Kidney epithelial cell (primary cell): ENCODE measurements at regions not wholly inside any gene's neighbourhood (a gene's known extent, or its start where the extent isn't known, plus 50 kb on each side); places are given as distances from the start of the nearest gene placed in this dataset.
A peak's percentile ranks its signal among the peaks of the same experiment; 100 is the strongest.

Experiments used
- DNase-seq: peaks from one replicate; pipeline ENCODE4 v3.0.0-alpha.2; 2010; ENCODE audit warnings: low read depth
- H3K27me3 ChIP-seq: 2 replicates; pipeline ENCODE4 v1.6.0; 2011; ENCODE audit warnings: low read length; ENCODE audit not compliant: control insufficient read depth, insufficient read depth
- H3K36me3 ChIP-seq: 2 replicates; pipeline ENCODE4 v1.5.1; 2011; ENCODE audit warnings: low read length; ENCODE audit not compliant: control insufficient read depth, insufficient read depth
- H3K4me3 ChIP-seq: 2 replicates; pipeline ENCODE4 v1.5.1; 2011; ENCODE audit warnings: low read depth, mild to moderate bottlenecking, control low read depth, low read length
- TF ChIP-seq, protein P1 (sequence below): IDR thresholded peaks from 2 replicates; pipeline ENCODE4 v1.5.1; 2011; ENCODE audit warnings: mild to moderate bottlenecking, moderate library complexity, low read length, control low read depth, inconsistent platforms; ENCODE audit not compliant: insufficient read depth, poor library complexity, severe bottlenecking

GRCh38 chr13:107392205-107392604 lies 823.1 kb downstream of the LIG4 start:
- H3K36me3 ChIP-seq = no peaks in the 10 kb centered on the region
- no peaks in the 10 kb centered on the region for H3K27me3 ChIP-seq
- TF ChIP-seq, protein P1, sequence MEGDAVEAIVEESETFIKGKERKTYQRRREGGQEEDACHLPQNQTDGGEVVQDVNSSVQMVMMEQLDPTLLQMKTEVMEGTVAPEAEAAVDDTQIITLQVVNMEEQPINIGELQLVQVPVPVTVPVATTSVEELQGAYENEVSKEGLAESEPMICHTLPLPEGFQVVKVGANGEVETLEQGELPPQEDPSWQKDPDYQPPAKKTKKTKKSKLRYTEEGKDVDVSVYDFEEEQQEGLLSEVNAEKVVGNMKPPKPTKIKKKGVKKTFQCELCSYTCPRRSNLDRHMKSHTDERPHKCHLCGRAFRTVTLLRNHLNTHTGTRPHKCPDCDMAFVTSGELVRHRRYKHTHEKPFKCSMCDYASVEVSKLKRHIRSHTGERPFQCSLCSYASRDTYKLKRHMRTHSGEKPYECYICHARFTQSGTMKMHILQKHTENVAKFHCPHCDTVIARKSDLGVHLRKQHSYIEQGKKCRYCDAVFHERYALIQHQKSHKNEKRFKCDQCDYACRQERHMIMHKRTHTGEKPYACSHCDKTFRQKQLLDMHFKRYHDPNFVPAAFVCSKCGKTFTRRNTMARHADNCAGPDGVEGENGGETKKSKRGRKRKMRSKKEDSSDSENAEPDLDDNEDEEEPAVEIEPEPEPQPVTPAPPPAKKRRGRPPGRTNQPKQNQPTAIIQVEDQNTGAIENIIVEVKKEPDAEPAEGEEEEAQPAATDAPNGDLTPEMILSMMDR = no peak
- no peak for DNase-seq
- H3K4me3 ChIP-seq = no peak overlapping the region

DNA sequence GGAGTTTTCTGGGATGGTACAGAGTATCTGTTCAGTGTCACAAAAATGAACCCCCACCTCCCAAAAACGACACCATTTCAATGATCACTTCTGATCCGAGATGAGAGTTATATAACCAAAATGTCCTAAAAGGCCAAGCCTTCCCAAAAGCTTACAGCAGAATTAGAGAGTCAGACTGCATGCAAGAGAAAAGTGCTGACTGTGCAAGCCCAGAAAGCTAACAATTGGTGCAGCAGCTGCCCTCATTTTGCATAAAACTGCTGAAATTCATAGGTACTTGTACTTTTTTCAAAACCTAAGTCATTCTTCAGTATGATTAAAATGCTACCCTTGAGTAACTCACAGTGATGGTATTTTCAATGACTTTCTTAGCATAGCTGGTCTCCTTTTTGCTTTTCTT lies 819.6 kb upstream of the ARGLU1 start:
- no peak overlapping the region for H3K4me3 ChIP-seq
- no peaks in the 10 kb centered on the region for H3K27me3 ChIP-seq
- H3K36me3 ChIP-seq = no peaks in the 10 kb centered on the region
- no peak for DNase-seq
- TF ChIP-seq, protein P1 = no peak

- TF ChIP-seq, protein P1 = no peak
- peak; percentile 25 for DNase-seq
- Histone ChIP-seq H3K36me3 (no peaks in the 10 kb centered on the region), H3K4me3 (no peak overlapping the region), H3K27me3 (no peaks in the 10 kb centered on the region)
Observed at GRCh38 chr13:107379407-107380155, 811.6 kb upstream of the ARGLU1 start.

DNA sequence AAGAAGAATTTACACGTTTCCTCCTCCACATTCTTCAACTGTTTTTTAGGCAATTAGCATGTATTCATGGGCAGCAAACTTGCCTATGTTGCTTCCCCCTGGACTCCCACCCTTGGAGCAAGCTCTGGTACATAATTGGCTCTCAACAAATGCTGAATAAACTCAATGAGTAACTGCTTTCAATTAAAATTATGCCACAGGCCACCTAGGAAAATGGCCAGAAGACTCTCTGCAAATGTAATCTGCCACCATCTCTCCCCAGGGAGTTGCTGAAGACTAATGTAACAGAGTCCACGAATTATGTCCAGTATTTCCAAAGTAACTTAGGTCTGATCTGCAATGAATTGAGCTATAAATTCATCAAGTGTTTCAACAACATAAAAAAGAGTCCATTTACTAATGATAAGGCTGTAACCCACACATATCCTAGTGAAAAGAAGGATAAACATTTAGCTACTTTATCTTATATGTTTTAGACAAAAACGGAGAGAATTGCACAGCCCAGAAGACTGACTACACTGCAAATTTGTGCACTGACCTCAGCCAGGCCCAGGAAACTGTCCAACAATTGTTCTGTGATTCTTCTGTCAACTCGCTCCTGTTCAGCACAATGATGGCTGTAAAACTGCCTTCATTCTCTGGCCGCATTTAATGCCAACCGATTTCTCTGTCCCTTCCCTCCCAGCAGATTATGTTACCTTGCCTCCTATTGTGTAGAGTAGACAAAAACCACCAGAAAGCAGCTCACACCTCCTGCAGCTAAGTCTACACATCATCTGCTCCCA lies 808.6 kb upstream of the ARGLU1 start:
- Histone ChIP-seq H3K27me3 (no peaks in the 10 kb centered on the region), H3K4me3 (no peak overlapping the region), H3K36me3 (no peaks in the 10 kb centered on the region)
- DNase-seq = no peak
- TF ChIP-seq, protein P1 = no peak

DNA sequence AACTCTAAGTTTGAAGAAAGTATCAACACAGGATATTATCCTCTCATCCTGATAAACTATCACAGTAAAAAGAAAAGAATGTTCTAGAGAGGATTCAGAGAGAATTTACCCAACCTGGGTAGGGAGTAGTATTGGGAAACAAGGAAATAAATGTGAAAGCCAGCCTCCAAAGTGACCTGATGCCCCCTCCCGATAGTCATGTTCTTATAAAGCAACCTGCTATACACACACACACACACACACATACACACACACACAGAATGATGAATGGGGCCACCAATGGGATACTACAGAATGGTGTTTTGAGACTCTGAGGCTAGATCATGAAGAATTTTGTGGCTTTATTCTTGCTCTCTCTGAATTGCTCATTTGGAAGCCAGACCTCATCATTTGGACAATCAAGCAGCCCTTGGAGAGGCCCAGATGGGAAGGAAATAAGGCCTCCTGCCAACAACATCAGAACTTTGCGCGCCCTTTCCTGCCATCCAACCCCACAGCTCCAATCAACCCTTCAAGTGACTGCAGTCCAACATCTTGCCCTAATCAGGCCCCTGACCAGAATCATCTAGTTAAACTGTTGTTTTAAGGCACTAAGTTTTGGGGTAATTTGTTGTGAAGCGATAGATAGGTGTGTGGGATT lies 807.9 kb upstream of the ARGLU1 start:
- TF ChIP-seq, protein P1 = no peak
- no peaks in the 10 kb centered on the region for H3K27me3 ChIP-seq

More for the DNA sequence above, 807.9 kb upstream of the ARGLU1 start:
- DNase-seq = no peak
- Histone ChIP-seq H3K36me3 (no peaks in the 10 kb centered on the region), H3K4me3 (no peak overlapping the region)
